Activated CD8-positive, alpha-beta memory T cell treated with anti-CD3 and anti-CD28 coated beads, Interleukin-2, amount 50 U/mL, for 4 hours (primary cell): ENCODE measurements at regions not wholly inside any gene's neighbourhood (a gene's known extent, or its start where the extent isn't known, plus 50 kb on each side); places are given as distances from the start of the nearest gene placed in this dataset.

ENCODE experiments used
- DNase-seq: peaks from one replicate; pipeline ENCODE4 v3.0.0-alpha.2; 2020

DNA sequence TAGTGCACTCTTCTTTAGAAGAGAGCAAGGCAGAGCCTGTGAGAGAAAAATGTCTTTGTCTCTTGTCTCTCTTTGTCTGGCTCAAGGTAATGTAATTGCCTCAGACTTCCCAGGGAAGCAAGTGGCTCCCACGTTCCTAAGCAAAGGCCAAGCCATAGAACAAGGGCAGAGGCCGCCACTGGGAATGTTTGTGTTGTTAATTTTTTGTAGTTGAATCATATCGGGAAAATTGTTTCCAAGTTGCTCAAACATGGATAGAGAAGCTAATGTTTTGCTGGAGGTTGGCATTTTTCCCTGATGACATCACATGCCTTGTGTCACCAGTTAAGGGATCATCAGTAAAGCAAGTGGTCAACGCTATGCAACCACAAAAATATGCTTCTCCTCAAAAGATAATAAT lies 211.5 kb upstream of the FOXA2 start:
- no peak for DNase-seq

DNA sequence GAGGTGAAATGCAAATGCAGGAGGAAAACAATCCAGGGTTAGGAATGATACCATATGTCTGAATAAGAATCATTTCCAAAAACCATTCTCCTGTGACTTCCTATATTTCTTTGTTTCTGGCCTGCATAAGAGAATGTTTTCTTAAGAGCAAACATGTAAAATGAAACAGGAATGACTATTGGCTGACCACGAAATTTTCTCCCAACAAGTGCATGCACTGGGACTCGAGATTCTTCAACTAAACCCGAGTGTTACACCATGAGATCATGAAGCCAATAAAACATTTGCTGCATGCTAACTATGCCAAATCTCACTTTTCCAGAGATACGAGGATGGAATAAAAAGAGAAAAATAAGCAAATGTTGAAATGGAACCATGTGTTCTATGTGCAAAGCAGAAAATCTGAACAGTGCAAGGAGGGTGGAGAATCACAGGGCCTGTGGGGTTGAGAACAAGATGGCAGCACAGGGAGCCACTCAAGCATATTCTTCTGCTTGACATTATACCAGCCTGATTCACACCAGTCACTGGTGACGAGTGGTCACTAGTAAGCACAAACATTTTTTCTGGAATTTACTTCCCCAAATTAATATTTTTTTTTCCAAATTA lies 212.2 kb upstream of the FOXA2 start:
- no peak for DNase-seq

DNA sequence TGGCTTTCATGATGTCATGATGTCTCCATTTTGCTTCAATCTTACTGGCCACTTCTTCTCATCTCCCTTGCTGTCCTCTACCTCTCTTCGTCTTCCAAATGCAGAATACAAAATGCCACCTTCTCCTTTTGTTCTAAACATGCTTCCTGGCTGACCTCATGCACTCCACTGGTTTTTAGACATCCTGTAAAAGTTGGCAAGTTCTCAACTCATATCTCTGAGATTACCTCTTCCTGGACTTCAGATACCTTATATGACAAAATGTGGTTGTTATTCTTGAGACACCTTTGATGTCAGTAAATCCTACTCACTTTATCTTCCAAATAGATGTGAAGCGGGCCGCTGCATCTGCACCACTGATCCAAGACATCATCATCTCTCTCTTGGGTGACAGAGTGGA lies 212.7 kb upstream of the FOXA2 start:
- no peak for DNase-seq

DNA sequence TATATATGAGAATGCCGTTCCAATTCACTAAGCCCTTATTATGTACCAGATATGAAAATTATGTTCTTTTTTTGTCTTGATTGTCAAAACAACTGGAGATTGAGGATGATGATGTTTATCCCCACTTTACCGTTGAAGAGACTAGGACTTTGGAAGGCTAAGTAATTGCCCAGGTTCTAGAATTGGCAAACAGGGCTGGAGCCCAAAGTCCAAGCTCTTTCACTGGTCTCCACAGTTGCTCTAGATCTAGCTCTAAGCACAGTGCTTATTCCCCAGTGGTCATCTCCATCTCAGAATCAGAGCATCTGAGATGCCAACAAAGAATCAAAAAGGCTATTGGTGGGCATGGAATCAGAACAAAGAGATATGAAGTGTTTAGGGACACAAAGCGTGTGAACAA lies 215.3 kb upstream of the FOXA2 start:
- DNase-seq: no peak

DNA sequence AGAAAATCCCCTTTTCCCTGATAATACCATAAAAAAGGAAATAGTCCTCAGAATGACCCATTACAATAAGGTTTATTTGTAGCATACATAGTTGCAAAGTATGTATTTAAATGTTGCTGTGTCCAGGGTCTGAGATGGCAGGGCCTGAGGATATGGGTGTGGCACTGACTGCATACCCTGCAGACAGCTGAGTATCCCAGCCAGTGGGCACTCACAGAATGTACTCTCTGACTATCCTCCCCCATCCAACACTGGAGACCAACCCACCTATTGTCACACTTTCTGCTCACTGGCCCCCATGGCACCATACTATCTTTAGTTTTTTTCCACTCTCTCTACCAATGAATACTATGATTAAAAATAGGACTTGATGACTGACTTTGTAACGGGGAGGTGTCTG lies 215.8 kb upstream of the FOXA2 start:
- no peak for DNase-seq

DNA sequence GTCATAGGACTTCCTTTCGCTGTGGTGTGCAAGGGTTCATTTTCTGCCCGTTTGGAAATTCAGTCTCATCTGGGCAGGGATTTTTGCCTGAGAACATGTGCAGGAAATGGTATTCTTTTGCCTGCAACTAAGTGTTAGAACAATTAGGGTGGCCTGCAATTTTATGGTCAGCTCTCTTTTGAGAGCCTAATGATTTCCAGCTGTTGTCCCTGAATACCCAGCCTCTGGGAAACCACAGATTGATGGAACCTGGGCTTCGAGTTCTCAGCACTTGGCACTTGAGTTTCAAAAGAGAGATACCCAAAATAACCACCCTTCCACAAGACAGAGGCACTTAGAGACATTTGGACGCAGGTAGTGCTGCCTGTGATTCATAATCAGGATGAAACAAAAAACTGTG lies 217.2 kb upstream of the FOXA2 start:
- no peak for DNase-seq

DNA sequence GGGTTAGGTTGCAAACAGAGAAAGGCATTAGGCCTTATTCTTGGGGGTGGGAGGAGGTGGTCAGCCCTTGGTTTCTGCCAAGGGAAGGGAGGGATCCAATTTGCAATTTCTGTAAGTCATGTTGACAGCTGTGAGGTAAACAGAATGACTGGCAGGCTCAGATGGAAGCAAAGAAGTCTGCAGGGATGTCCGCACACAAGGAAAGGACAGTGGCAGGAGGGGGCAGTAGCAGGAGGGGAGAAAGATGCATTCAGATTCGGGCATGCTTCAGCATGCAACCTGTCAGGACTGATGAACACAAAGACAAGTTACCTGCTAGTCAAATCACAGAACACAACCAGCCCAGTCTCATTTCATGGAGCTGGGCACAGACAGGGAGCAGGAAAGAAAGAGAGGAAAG lies 217.9 kb upstream of the FOXA2 start:
- DNase-seq: no peak

DNA sequence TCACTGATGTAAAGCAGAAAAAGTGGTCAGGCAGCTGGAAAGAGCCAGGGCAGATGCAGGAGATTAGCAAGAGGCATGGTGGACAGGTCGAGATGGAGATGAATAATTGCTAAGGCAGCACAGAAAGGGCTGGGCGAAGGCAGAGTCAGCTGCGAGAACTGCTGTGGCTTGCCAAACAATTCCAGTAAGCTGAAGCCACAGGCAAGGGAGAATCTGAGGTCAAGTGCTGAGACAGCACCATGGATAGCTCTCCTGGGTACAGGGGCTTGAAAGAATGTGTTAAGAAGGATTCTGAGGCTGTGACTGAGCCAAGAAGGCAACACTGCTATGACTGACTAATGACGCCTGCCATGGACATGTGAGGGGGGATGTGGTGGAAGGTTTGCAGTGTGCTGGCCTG lies 220.8 kb upstream of the FOXA2 start:
- DNase-seq: no peak

DNA sequence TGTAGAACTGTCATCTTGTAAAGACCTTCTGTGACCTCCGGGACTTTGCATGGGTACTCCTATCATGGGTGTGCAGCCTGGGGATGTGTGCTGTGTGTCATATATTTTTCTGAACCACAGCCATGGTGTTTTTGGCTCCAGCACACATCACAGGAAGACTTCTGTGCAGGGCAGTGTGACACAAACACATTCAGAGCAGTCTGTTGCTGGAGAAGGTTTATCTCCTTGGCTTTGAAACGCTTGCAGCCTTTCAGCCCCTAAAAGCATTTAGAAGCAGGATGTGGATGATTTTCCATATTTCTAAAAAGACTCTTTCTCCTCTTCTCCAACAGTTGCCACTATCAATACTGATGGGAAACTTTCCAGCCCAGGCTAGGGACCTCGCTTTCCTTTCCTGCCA lies 221.6 kb upstream of the FOXA2 start:
- DNase-seq: no peak

DNA sequence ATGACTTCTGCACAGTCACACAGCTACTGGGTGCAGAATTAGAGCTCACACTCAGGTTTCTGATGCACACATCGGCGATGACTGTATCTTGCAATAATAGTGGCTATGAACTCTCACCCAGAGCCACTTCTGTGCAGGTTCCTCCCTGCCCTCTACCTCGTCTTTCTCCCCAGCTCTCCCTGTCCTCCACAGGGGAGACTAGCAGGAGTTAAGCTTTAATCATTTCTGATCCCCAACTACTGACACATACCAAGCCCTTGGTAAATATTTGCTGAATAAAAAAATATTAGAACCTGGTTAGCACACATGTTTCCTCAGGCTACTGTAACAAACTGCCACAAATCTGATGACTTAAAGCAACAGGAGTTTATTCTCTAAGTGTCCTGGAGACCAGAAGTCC lies 222.7 kb upstream of the FOXA2 start:
- DNase-seq: no peak

DNA sequence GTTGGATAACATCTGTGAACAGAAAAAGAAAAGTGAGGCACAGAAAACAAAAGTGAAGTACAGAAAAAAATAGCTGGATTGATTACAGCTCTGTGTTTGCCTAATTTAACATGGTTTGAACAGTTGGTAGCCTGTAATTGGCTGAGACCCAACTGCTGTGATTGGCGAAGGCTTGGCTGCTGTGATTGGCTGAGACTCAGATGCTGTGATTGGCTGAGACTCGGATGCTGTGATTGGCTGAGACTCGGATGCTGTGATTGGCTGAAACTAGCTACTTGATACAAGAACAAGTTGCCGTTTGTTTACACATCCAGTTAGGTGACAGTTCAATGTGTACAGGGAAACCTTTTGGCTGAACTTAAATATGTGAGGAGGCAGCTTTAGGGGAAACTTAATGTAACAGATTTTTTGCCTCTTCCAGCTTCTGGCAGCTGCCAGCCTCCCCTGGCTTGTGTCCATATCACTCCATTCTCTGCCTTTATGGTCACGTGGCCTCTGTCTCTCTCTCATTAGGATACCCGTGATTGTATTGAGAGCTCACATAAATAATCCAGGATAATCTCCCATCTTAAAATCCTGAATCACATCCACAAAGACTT lies 223.4 kb upstream of the FOXA2 start:
- no peak for DNase-seq

DNA sequence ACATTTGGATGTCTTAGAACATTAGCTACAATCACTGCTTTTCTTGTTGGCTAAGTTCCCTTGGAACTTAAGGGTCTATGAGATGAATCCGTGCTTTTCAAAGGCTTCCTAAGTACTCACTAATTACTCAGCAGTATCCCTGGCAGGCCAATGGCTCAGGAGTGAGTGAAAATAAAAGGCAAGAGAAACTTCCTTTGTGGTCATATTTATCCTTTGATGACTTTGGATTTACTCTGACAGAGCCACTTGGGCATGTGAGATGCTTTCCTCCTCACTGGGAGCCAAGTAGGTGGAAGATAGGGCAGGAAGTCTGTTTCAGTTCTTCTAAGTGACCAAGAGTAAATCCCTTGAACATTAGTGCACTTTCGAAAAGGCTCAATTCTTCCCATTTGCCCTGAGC lies 224.3 kb upstream of the FOXA2 start:
- DNase-seq: no peak

DNA sequence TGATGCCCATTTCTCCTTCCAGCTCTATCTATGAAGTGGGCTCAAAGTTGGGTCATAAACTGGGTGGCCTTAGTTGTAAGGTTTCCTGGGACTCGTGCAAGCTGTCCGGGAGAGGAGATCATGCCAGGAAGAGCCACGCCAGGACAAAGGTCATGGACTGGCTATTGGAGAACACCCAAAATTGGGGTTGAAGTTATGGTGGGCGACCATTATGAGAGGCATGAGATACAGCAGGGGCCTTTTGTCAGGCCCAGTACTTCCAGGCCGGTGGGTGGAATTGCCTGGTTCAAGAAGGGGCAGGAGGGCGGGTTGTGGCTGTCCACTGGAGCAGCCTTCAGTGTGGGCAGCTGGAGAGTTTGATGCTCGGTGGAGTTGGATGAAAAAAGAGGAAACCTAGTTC lies 225.1 kb upstream of the SSTR4 start:
- no peak for DNase-seq

DNA sequence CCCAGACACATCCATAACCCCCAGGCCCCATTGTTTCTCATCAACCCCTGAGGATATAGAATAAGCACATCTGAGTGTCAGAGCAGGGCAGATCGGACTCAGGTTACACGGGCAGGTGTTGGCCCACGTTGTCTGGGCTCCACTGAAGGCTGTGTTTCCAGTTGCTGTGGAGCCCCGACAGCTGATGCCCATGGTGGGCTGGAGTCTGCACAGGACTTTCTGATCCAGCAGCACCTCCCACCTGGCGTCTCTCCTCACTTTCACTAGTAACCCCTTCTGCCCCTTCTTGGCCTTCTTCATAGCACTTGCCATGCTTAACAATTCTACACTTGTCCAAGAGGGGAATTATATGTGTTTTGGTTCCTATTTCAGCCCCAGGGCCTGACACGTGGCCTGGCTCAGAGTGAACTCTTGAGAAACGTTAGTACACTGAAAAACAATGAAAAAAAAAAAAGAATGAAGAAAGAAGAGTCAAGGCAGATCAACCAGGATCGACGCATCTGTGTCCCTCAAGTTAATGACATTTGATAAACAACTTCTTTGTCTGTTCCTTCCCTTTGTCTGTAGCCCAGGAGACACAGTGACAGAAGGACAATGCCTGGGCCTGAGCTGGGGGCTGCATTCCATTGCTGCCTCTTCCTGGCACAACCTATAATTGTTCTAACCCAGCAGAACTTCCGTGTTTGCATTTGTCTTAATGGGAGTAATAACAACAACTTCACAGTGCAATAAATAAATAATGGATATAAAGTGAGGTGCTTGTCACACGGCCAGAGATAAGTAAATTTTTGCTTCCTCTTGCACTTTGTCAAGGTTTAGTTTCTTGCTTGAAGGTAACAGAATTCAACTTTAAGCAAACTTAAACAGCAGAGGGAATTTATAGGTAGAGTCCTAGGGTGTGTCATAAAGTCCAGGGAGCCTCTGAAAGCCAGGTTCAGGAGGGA lies 224.2 kb upstream of the SSTR4 start:
- no peak for DNase-seq

DNA sequence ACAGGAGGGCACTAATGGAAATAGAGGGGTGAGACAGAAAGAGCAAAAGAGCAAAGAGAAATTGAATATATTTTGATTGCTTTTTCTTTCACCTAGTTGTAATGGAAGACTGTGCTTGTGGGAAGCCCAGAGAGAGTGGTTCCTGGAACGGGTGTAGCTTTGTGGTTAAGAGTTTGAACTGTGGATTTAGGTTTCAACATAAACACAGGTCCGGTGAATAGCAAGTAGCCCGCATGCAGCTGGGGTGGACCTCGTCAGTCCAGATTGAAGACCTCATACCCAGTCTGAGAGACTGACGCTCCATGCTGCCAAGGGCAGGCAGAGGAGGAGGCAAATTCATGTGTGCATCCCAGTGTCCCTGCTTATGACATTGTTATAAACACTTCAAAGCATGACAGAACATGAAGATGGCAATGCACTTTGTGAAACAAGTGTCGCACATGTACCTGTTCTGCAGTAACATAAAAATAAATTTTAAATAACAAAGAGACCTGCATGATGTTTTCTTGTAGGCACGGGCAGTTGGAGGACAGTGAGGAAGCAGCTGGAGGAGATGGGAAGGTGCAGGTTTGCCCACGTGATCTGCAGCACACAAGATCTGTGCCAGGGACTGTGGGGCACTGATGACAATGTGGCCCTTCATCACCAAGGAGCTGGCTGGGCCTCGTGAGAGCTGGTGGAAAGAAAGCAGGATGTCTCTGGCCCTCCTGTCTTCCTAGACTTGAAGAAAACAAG lies 220.5 kb upstream of the SSTR4 start:
- no peak for DNase-seq

DNA sequence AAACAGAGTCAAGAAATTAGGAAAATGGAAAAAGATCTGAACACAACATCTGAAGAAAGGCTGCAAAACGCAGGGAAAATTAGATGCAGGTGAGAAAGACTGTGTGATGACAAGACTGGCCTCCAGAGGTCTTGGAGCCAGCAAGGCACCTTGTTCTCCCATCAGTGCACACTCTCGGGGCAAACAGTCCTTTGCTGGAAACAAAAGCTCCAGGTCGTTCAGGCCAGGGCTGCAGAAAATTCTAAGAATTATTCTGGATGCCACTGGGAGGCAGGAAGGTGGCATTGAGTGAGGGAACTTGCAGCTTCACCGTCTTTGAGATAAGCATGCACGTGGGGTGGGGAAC lies 219.9 kb upstream of the SSTR4 start:
- DNase-seq: no peak

DNA sequence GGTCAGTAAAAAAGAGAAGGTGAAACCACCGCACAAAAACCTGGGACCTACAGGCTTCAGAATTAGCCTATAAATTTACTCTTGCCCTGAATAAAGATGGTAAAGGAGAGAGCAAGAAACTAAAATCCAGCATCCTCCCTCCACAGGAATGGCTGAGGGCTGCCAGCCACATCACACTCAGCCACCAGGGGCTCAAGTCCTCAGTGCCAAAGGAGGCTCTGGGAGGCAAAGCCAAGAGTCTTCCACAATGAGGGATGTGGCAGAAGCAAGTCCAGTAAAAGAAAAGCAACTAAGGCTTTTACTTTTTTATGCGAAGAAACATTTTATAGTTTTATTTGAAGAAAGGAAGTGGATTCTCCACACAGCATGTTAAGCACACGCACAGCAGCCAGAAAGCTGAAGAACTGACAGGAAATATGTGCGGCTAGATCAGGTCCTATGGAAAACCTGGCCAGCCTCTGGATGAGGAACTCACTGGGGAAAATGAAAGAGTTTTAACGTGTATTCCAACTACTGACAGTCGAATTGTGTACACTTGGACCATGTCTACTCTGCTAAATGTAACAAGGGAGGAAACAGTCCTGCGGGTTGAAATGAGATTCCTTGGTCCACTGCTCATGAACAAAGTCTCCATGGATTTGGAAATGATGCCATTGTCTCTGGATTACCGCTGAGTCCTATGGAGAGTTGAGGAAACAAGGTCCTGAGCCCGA lies 219.4 kb upstream of the SSTR4 start:
- no peak for DNase-seq

DNA sequence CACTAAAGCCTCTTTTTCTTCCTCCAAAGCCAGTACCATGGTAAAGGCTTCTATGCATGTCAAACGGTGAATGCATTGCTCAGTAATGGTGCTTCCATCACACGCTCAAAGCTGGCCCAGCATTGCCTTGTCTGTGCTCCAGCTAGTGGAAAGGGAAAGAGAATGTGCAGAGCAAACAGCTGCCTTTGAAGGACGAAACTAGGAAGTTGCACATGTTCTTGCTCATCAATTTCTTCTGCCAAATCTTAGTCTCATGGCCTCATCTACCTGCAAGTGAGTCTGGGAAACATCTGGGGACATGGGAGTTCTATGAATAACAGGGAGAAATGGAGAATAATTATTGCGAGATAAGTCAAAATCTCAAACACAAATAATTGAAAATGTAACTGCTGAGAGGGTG lies 216.5 kb upstream of the SSTR4 start:
- no peak for DNase-seq

DNA sequence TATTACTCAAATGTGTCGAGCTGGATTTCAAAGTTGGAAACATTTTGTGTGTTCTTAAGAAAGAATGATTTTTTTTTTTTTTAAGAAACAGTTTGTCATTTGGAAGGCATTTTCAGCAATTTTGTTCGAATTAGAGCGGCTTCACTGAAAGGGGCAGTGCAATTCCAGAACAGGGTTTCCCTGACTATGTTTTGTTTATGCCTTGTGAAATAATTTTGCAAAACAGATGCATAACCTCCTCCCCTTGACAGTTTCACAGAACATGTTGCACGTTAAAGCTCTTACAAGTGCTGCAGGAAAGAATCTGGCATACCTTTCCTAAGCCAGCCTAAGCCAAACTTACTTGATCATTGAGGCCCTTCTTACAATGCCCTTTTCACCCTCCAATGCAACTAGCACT lies 216.0 kb upstream of the SSTR4 start:
- no peak for DNase-seq

DNA sequence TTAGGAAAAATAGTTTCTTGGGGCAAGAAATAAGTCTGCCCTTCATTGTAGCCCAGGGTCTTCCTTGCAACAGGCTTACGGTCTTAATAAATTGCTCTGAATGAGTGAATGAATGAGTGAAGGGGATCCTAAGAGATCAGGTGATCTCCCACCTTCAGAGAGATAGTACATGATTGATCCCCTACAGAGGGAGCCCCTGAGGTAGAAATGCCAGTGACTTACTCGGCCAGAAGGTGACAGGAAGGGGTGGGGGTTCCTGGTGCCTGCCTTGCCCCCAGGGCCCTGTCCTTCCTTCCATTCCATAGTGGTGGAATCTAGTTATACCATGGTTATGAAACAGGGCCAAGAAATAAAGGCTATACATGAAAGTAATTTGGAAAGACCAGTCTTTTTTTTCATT lies 215.3 kb upstream of the SSTR4 start:
- no peak for DNase-seq

DNA sequence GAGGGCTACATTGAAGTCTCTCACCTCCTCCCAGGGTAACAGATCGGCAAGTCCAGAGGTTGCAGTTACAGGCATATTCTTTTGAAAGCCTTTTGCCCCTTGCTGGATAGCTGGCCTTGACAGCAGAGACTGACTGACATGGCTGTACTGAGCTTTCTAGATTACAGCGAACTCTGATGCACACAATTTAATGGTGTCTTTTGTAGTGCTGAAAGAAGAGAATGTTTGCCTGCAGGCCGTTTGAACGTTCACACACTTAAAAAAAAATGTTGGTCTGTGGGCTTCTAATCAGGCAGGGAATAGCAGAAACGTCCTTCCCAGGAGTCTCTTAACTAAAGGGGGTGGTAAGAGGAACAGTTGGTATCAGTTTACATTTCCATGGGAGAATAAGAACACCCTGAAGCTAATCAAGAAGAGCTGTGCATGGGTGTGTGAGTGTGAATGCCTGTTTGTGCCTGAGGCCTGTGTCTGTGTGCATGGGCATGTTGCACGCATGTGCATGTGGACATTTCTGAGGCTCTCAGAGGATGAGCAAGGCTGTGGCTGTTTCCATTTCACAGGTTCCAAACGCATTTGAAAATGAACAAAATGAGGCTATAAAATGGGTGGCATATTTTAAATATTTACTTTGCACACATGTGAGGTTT lies 213.9 kb upstream of the SSTR4 start:
- no peak for DNase-seq

DNA sequence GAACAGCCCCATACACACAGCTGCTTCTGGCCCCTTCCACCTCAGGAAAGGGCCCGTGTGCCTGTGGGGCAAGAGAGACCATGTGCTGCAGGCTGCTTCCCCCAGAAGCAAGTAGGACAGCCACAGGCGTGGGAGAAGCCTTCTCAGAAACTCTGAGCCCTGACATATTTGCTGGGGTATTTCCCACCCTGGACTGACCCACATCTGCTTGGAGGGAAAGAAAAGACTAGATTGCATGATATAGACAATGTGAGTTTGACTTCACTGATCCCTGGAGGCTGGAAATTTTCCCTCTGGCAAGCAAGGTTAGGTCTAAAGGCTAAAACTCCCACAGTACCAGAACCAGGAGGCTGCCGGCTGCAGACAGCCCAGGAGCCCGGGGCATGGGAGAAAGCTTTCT lies 213.3 kb upstream of the SSTR4 start:
- DNase-seq: no peak

DNA sequence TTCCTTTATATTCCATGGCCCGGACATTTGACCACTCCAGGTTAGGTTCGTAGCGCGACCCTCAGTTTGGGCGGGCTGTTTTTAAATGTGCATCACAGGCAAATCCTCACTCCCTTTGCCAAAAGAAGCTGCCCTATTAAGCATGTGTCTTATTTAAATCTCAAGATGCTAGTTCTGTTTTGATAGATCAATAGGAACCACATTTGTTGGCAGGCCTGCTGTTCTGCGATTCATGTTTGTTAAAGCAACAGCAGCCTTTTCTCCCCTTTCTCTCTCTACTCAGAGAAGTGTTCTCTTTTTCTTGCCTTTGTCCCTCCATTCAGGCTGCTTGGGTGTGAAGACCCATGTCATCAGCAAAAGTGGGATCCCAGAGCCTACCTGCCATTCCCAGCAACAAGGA lies 212.0 kb upstream of the SSTR4 start:
- no peak for DNase-seq
